Stimulated activated CD4-positive, alpha-beta T cell treated with anti-CD3 and anti-CD28 coated beads, Interleukin-1b, Interleukin-23, amount 100 ng/mL, for 1 hour (primary cell): ENCODE measurements at regions not wholly inside any gene's neighbourhood (a gene's known extent, or its start where the extent isn't known, plus 50 kb on each side); places are given as distances from the start of the nearest gene placed in this dataset.

Experiments used
- DNase-seq, 2 donors: peaks; one replicate each; pipeline ENCODE4 v3.0.0-alpha.2; 2020; ENCODE audit warnings: low read depth in 2 of 2

DNA sequence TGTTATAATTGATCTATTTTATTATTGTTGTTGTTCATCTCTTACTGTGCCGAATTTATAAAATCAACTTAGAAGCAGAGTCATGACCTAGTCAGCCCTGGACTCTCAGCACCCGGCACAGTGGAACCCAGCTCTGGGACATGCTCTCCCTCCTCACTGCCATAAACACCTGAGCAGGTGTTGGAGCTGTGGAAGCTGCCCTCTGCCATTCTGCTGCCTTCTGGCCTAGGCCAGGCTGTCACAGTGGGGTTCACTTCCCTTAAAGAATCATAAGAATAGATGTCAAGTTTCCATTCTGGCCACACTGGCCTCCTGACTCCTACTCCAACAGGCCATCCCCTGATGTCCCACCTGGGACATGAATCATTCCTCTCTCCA lies 192.2 kb downstream of the ZFP36L2 start:
- DNase-seq: no peak

DNA sequence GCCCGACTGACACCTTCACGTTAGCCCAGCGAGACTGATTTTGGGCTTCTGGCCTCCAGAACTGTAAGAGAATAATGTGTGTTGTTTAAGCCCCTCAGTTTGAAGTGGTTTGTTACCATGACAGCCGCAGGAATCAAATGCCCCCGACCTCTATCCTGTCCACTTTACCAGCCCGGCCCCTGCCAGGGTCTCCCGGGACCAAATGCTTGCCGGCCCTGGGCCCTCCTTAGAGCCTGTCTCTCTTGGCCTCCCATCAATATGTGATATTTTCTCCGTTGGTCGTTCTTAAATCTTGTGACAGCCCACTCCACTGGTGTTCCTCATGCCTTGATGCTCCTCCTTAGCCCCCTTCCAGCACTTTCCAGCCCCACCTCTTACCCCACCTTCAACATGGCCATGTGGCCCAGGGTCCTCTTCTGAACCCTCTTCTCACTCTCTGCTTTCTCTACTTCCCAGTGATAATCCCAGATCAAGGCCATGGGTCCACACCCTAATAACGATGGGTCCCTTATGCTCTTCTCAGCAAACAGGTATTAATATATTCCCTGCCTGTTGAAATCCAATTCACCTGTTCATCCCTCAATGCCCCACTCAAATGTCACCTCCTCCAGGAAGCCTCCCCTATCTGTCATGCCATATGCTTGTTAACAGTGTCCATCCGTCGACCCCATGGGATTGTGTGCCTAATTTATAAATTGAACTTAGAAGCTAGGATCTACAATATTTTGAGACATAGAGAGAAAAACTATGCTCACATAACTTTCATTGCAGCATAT lies 192.8 kb downstream of the ZFP36L2 start:
- no peak for DNase-seq

DNA sequence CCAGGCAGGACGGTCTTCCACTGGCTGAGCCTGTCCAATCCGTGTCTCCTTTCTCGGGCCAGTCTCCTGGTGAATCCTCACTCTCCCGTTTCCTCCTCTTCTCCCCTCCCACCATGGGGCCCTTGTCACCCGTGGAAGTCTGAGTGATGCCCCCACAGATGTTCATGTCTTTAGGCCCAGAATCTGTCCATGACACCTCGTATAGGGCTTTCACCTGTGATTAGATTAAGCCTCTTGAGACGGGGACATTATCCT lies 193.5 kb downstream of the ZFP36L2 start:
- no peak for DNase-seq

DNA sequence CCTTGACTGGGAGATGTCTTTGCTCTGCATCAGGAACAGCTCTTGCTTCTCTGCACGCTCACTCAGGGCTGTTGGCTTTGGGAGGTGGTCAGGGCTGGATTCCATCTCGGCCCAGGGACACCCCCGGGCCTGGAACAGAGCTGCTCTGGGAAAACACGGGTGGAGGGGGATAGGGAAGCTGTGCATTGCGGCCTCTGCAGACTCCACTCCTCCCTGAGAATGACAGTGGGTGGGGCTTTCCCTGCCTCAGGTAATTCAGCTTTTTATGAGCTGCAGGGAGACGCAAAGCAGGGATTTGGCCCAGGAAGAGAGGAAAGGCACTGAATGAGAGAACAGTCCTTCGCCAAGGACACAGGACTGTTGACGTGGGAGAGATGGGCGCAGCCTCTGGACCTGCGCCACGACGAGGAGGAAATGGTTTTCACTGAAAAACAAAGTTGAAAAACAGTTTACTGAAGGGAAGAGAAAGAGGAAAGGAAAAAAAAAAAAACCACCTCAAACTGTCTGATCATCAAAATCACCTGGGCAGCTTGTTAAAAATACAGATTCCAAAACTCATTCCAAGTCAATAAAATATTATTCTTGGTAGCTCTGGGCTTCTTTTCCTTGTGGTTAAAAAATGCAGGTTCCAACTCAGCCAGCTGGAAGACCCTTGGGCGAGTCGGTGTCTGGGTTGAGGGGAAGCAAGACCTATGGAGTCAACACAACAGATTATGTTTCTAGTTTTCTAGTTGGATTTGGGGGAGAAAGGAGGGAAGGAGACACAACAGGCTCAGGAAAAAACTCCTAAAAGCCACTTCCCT lies 194.0 kb downstream of the ZFP36L2 start:
- no peak for DNase-seq

DNA sequence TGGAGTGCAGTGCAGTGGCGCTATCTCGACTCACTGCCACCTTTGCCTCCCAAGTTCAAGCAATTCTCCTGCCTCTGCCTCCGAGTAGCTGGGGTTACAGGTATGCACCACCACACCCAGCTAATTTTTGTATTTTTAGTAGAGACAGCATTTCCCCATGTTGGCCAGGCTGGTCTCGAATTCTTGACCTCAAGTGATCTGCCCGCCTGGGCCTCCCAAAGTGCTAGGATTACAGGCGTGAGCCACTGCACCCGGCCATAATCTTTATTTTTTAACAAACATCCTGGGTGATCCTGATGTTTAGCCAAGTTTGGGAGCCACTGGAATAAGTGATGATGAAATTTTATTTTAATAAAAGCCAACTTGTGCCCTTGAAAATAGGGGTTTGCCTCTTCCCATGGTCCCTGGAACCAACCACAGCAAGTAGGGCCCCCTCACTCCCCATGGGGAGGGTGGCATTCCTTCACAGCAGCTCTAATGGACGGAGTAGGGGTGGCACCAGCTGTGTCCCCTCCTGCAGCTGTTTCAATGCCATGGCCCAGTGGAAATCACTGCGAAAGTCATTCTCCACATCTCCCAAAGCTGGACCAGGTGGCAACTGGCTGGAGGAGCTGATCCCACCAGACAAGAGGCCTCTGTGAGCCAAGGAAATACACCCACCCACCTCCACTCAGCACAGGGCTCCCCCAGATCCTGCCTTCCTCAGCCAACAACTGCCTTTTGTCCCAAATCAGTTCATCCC lies 194.8 kb downstream of the ZFP36L2 start:
- DNase-seq: no peak

DNA sequence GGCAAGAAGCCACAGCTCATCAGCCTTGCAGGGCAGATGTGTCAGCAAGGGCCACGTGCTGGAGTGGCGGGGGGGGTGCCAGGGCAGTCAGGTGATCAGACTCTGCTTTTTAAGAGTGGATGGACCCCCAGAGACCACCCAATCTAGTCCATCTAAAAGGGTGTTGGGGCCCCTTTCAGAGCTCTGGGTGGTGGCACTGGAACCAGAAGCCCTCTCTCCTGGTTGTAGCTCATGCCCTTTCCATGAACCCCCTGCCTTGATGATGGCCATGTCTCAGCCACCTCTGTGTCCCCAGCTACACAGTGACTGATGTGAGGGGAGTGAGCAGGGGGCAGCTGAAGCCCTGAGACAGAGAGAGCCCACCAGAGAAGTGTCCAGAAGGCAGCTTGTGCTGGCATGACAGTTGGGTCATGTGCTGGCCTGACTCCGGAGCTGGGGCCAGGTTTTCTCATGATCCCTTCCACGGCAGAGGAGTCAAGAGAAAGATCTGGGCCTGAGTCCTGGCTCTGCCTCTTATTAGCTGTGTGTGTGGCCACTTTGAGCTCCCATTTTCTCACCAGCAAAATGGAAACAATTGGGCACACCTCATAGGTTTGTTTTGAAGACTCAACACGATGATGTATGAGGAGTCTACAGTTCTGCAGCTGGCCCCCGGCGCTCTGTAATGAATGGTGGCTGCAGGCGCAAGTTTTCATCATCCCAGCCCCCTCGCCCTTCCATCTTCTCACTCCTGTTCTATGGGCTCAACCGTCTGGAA lies 195.7 kb downstream of the ZFP36L2 start:
- DNase-seq: no peak

DNA sequence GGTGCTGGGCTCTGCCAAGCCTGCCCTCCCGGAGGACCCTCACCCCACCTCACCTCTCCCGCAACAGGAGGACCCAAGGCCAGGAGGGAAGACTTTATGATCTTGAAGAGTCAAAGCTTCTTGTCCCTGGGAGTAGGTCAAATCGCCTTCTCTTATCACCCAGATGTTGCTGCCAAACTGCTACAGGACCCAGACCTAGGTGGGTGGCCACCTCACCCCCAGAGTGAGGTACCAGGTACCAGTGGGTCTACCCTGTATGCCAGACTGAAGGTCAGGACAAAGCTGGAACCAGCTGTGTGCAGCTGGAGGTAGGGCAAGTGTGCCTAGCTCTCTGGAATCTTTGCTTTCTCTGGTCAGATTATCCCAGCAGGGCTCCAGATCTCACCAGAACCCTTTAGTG lies 197.2 kb downstream of the ZFP36L2 start:
- no peak for DNase-seq

DNA sequence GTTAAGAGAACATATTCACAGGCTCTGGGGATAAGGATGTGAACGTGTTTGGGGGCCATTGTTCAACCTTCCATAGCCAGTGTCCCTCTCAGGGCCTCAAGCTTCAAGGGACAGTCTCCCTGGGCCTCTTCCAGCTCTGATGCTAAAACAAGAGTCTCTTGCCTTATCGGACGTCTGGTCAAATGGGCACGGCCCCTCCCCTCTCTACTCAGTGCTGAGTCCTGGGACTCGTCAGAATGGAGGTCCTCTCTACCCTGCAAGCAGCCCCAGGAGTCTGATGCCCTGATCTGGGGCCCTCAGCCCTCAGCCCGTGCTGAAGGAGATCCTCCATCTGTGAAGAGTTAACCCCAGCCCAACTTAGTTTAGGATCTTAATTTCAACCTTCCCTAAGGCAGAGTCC lies 198.2 kb downstream of the ZFP36L2 start:
- no peak for DNase-seq

DNA sequence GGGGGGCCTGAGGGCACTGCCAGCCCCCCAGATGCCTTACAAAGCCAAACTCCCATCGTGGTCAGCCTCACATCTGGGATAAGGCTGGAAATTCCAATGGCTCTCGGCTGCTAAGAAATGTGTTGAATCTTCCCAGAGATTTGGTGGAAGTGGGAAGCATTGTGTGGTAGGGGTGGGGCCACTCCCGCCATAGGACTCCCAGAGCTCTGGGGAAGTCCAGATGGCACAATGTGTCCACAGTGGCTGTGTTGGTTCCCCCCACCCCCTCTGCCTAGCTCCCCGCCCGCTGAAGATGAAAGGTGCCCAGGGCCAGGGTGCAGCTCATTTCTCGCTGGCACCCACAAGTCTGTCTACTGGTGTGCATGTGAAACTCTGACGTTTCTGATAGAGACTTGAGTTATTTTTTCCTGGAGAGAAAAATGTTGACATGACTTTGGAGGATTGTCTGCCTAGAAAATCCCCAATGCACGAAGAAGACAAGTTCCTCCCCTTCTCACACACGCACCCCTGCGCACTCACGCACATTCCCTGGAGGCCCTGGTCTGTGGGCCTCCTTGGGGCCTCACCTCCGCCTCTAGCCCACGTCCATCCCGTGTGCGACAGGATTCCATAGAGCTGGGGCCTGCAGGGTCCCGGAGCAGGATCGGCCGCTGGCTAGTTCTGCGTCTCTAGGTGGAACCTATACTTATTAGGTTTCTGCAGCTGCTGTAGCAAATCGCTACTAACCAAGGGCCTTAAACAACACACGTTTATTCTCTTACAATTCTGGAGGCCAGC lies 199.1 kb downstream of the ZFP36L2 start:
- DNase-seq: no peak

DNA sequence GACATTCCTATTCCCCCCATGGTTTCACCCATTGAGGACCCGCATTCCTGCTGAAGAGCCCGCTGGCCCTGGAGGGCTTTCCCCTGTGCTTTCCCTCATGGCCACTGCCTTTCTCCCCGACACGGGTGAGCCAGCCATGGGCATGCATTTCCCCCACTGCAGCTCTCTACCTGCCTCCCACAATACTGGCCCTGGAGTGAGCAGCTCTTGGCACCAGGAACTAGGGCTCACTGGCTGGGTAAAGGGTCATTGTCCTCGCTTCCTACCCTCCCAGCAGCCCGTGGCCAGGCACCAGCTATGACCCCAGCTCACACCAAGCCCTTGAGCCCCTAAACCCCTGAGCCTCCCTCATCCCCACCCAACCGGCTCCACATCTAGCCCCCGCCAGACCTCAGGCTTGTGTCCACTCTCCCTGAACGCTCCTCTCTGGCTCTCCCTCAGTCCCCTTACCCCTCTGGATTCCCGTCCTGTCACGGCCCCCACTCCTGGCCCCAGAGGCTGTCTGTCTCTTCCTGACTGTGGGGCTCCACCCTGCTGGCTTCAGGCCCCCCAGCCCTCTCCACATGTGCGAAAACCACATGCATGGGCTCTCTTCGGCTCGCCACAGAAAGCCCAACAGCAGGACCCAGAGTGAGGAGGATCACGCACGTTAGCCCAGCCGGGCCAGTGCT lies 199.8 kb downstream of the ZFP36L2 start:
- no peak for DNase-seq

DNA sequence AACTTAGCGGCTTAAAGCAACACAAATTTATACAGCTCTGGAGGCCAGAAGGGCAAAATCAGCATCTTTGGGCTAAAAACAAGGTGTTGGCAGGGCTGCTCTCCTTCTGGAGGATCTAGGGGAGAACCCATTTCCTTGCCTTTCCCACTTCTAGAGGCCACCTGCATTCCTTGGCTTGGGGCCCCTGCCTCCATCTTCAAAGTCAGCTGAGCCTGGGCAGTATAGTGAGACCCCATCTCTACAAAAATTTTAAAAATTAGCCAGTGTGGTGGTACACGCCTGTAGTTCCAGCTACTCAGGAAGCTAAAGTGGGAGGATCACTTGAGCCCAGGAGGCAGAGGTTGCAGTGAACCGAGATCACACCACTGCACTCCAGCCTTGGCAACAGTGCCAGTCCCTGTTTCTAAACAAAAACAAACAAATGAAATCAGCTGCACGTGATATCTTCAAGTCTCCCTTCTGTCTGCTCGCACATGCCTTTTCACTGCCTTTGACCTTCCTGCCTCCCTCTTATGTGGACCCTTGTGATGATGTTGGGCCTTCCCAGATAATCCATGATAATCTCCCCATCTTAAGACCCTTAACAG lies 200.6 kb downstream of the ZFP36L2 start:
- DNase-seq: no peak

DNA sequence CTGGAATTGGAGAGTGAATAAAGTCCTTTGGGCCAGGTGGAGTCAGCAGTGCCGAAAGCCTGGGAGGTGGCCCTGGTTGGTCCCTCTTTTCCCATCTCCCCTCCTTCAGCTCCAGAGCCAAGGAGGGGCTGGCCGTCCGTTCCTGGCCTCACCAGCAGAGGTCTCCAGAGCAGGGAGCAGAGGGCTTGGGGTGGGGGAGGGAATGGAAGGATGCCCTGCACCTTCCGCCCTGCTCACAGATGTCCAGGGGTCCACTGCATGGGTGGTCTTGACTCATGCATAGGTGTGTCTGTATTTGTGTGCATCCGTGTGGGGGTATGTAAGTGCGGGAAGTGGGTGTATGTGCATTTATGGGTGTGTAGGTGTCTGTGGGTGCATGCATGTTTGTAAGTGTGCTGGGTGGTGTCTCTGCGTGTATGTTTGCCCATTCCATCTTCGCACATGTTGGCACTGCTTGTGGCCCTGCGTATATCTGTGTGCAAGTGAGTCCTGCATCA lies 201.8 kb downstream of the ZFP36L2 start:
- peak in 1 of 2 donors; percentile 7 for DNase-seq

DNA sequence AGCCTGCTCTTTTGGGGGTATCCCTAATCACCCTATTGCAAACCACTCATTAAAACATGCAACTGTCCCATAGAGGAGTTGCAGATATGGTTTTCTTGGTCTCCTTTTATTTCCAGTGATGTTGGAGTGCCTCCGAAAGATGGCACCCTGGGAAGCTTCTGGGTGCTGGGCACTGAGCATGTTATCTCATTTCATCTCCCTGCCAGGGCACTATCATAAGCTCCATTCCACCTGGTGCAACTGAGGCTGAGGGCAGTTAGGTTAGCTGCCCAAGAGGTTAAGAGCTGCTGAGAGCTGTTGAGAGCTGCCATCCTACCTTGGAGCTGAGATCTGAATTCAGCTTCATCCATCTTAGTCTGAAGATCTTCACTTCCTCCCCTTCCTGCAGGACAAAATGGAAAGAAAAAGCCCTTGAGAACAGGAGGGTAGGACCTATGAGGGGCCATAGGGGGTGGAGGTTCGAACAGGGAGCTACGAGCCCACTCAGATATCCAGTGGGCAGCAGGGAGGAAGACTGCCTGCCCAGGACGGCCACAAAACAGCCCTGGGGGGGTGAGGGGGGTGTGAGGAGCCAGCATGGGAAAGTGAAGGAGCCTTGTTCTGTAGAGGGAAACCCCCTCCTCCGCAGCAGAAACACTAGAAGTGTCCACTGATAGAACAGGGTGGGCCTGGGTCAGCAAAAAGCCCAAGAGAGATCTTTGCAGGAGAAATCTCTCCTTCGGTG lies 202.5 kb downstream of the ZFP36L2 start:
- no peak for DNase-seq

DNA sequence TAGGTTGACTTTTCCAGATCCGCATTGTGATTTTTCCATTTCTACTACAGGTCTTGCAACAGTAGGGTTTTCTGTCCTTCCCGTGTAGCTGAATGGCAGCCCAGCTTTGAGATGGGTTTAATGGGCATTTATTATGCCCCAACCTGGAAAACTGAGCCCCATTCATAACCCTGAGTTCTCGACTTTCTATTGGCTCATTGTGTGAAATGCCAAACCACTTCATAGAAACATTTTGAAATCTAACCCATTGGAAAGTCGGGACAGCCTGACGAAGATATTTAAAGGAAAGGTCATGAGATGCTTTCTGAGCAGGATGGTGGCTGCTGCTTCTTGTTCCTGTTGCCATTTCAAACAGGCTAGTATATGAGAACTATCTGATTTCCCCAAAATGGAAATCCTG lies 203.5 kb downstream of the ZFP36L2 start:
- DNase-seq: no peak

DNA sequence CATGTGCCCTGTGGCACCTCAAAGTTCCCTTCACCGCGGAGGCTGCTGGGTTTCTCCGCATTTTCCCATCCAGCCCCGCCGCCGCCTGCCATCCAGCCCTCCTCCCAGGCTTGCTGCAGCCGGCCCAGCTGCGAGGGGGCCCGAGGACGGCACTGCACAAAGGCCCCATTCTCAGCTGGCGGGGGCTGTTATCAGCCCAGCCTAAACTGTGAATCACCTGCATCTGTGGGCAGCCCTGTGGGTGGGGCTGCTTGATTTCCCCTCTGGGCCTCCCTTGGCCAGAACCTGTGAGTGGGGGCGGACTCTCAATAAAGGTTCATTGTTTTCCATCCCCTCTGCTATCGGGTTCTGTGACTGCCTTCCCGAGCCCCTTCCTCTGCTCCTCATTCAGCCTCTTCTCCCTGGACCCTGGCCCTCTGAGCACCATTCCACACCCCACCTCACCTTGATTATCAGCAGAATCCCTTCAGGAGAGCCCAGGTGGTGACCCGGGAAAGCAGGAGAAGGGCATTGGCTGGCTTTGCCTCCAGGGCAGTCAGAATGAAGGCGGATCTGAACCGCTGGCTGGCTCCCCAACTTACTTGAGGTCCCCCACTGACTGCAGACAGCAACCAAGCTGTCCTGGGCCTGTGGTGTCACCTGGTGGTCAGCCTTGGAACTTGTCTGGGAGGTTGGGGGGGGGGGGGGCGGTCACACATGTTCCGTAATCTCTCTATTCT lies 204.5 kb downstream of the ZFP36L2 start:
- no peak for DNase-seq

DNA sequence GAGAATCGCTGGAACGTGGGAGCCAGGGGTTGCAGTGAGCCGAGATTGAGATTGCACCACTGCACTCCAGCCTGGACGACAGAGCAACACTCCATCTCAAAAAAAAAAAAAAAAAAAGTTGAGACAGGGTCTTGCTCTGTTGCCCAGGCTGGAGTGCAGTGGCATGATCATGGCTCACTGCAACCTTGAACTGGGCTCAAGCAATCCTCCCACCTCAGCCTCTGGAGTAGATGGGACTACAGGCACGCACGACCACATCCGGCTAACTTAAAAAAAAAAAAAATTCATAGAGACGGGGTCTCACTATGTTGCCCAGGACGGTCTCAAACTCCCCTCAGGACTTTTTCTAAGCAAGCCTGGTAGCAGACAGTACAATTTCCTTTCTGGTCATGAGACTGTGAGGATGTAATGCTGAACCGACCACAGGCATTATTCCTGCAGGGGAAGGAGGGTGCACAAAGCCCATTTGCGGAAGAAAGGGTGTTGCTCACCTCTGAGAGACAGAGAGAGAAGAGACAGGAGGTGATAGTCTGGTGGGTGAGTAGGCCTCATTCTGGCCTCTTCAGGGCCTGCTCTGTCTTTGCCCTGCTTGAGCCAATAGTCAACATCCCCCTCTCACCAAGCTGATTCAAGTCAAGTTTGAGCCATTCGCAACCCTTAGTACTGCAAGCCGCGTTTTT lies 205.3 kb downstream of the ZFP36L2 start:
- no peak for DNase-seq

DNA sequence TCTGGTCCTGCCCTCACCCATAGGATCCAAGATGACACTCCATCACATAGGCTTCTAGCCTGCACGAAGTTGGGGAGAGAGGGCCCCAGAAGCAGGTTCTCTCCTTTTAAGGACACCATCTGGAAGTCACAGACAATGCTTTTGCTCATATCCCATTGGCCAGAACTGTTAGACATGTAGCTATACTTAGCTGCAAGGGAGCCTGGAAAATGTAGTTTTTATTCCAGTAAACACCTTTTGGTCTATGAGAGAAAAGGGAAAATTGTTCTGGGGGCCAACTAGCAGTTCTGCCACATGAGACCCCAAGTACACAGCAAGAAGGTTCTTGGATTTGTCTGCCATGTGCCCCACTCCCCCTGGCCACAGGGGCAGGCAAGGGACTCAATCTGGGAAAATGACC lies 206.1 kb downstream of the ZFP36L2 start:
- DNase-seq: no peak

DNA sequence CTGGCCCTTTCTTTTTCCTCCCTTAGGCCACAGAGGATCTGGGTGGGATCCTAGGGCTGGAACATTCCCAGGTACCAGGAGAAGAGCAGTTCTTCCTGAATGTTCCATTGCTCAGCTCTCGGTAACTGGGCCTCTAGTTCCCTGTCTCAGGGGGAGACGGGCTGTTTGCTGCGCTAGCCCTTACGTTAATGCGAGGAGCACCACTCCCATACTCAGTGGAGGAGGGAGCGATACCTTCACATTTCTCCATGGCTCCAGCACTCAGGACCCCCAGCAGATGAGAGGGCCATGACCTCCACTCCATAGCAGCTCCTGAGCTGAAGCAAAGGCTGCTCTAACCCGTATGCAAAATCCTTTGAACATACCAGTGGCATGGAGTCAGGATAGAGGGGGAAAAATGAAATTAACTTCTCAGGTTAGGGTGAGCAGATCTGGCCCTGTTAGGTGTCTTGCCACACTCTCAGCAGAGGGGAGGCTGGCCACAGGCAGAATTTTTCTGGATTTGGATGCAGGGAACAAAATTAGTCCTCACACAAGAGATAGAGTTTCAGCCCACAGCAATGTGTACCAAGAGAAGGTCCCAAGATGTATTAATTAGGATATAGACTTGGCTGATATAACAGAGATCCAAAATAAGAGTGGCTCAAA lies 206.7 kb downstream of the ZFP36L2 start:
- no peak for DNase-seq
